CD14-positive monocyte (primary cell): ENCODE measurements at regions not wholly inside any gene's neighbourhood (a gene's known extent, or its start where the extent isn't known, plus 50 kb on each side); places are given as distances from the start of the nearest gene placed in this dataset.

Experiments
- DNase-seq, 3 donors: peaks; one replicate each; pipeline ENCODE4 v3.0.0-alpha.2; 2011 to 2022
- H2AFZ ChIP-seq: 2 replicates; pipeline ENCODE4 v1.6.0; 2012; ENCODE audit warnings: mild to moderate bottlenecking, low read depth, low read length, inconsistent platforms; ENCODE audit not compliant: insufficient read depth, poor library complexity, severe bottlenecking
- H3K27ac ChIP-seq, 2 donors: 1 replicate in 1 of 2; 2 replicates in 1 of 2; pipeline ENCODE4 v1.5.1; 2012 to 2013; ENCODE audit warnings: low read length in 2 of 2, control low read depth in 1 of 2, inconsistent platforms in 1 of 2, low read depth in 1 of 2, mild to moderate bottlenecking in 1 of 2
- H3K27me3 ChIP-seq, 2 donors: one replicate each; pipeline versions ENCODE4 v1.6.0 to v1.6.1; 2011 to 2013; ENCODE audit warnings: low read length in 2 of 2; ENCODE audit not compliant: control insufficient read depth in 2 of 2, insufficient read depth in 2 of 2
- H3K36me3 ChIP-seq, 2 donors: replicated peaks in 1 of 2; 1 replicate in 1 of 2; 2 replicates in 1 of 2; pipeline versions ENCODE4 v1.5.1 to v1.6.1; 2012 to 2013; ENCODE audit warnings: low read length in 2 of 2, control low read depth in 1 of 2, inconsistent platforms in 1 of 2, mild to moderate bottlenecking in 1 of 2; ENCODE audit not compliant: insufficient read depth in 2 of 2, control insufficient read depth in 1 of 2
- H3K4me1 ChIP-seq, 2 donors: 1 replicate in 1 of 2; 2 replicates in 1 of 2; pipeline versions ENCODE4 v1.5.1 to v1.6.1; 2012 to 2013; ENCODE audit warnings: low read length in 2 of 2, control low read depth in 1 of 2, inconsistent platforms in 1 of 2, mild to moderate bottlenecking in 1 of 2, moderate library complexity in 1 of 2; ENCODE audit not compliant: insufficient read depth in 2 of 2, control insufficient read depth in 1 of 2
- H3K4me2 ChIP-seq: replicated peaks from 2 replicates; pipeline ENCODE3; 2012; ENCODE audit warnings: low read length, moderate library complexity, mild to moderate bottlenecking; ENCODE audit not compliant: poor library complexity, severe bottlenecking; ENCODE audit errors: extremely low read depth
- H3K4me3 ChIP-seq, 3 experiments: fragments of 200-600 bp in 1 of 3; sonication (generic) in 1 of 3; replicated peaks in 1 of 3; 1 replicate in 2 of 3; 2 replicates in 1 of 3; pipeline ENCODE4 v1.5.1; 2011 to 2013; ENCODE audit warnings: low read length in 3 of 3, mild to moderate bottlenecking in 3 of 3, control low read depth in 2 of 3, low read depth in 2 of 3, inconsistent platforms in 1 of 3, moderate library complexity in 1 of 3
- H3K79me2 ChIP-seq: 2 replicates; pipeline ENCODE4 v1.6.0; 2012; ENCODE audit warnings: mild to moderate bottlenecking, control low read depth, inconsistent platforms, low read length, moderate library complexity; ENCODE audit not compliant: insufficient read depth
- H3K9ac ChIP-seq: 2 replicates; pipeline ENCODE4 v1.6.0; 2017; ENCODE audit warnings: low read length, mild to moderate bottlenecking; ENCODE audit not compliant: insufficient read depth, poor library complexity, severe bottlenecking
- H3K9me3 ChIP-seq, 2 donors: replicated peaks in 1 of 2; 1 replicate in 1 of 2; 2 replicates in 1 of 2; pipeline versions ENCODE4 v1.5.1 to v1.6.1; 2012 to 2013; ENCODE audit warnings: low read length in 2 of 2, control low read depth in 1 of 2; ENCODE audit not compliant: control insufficient read depth in 1 of 2, insufficient read depth in 1 of 2
- H4K20me1 ChIP-seq: 2 replicates; pipeline ENCODE4 v1.6.0; 2012; ENCODE audit warnings: mild to moderate bottlenecking, low read length, control low read depth, moderate library complexity; ENCODE audit not compliant: insufficient read depth
- H3K27ac Mint-ChIP-seq, 7 donors: one replicate each; pipeline ENCODE4 v1.8.0; 2020; ENCODE audit warnings: mild to moderate bottlenecking in 7 of 7, mixed read lengths in 7 of 7, moderate library complexity in 6 of 7, inconsistent platforms in 2 of 7
- H3K27me3 Mint-ChIP-seq, 3 donors: one replicate each; pipeline ENCODE4 v1.8.0; 2021 to 2022; ENCODE audit warnings: low read depth in 3 of 3, mild to moderate bottlenecking in 3 of 3, mixed read lengths in 3 of 3, moderate library complexity in 3 of 3, inconsistent platforms in 1 of 3
- H3K36me3 Mint-ChIP-seq, 2 donors: one replicate each; pipeline ENCODE4 v1.8.0; 2020; ENCODE audit warnings: mixed read lengths in 2 of 2, inconsistent platforms in 1 of 2, mild to moderate bottlenecking in 1 of 2
- H3K4me1 Mint-ChIP-seq: one replicate; pipeline ENCODE4 v1.8.0; 2020; ENCODE audit warnings: mild to moderate bottlenecking, mixed read lengths
- H3K4me3 Mint-ChIP-seq, 2 donors: one replicate each; pipeline ENCODE4 v1.8.0; 2020; ENCODE audit warnings: mild to moderate bottlenecking in 2 of 2, mixed read lengths in 2 of 2, moderate library complexity in 1 of 2
- H3K9me3 Mint-ChIP-seq, 7 donors: one replicate each; pipeline ENCODE4 v1.8.0; 2020 to 2022; ENCODE audit warnings: mixed read lengths in 7 of 7, mild to moderate bottlenecking in 6 of 7, moderate library complexity in 6 of 7, inconsistent platforms in 2 of 7
- CTCF ChIP-seq: fragments of 200-600 bp; IDR thresholded peaks from one replicate; pipeline ENCODE4 v1.8.0; 2022; ENCODE audit warnings: antibody characterized with exemption, mild to moderate bottlenecking
- WGBS: methylation state at CpG from one replicate; pipeline ENCODE4 v1.1.5; 2013; ENCODE audit warnings: missing lambda C conversion rate; ENCODE audit not compliant: insufficient coverage; 5-methylcytosine and 5-hydroxymethylcytosine counted together
- intact Hi-C, 2 donors: fragments of 100-400 bp; cut with micrococcal nuclease; formaldehyde crosslinking; loops; one replicate each; pipeline versions ENCODE4 v1.15.0 to v1.15.1; 2023

GRCh38 chr13:102970542-102970941, 95.7 kb downstream of the SLC10A2 start:
- Histone ChIP-seq H3K79me2 (no peaks in the 10 kb centered on the region), H2AFZ (no peak overlapping the region), H3K9me3 (no peaks in the 10 kb centered on the region), H3K27ac (no peak overlapping the region), H4K20me1 (no peaks in the 10 kb centered on the region), H3K36me3 (no peaks in the 10 kb centered on the region), H3K4me2 (no peak overlapping the region), H3K4me1 (no peaks in the 10 kb centered on the region), H3K9ac (no peak overlapping the region), H3K27me3 (no peaks in the 10 kb centered on the region), H3K4me3 (no peak overlapping the region)
- Mint-ChIP-seq H3K4me3 (no peak overlapping the region), H3K27ac (no peak overlapping the region), H3K27me3 (peaks cover 0 to 1% (median 0%) of the 10 kb centered on the region in 3 donors), H3K4me1 (no peaks in the 10 kb centered on the region), H3K9me3 (peaks cover 0 to 10% (median 3%) of the 10 kb centered on the region in 7 donors), H3K36me3 (no peaks in the 10 kb centered on the region)
- intact Hi-C loops, result no loop called here
- WGBS, result 100% methylated on average over 1 of the region's 2 CpGs
- DNase-seq, result no peak
- TF ChIP-seq CTCF, result no peak

- Histone ChIP-seq H3K27me3 (no peaks in the 10 kb centered on the region), H3K79me2 (no peaks in the 10 kb centered on the region), H3K27ac (no peak overlapping the region), H3K4me2 (no peak overlapping the region), H3K4me1 (no peaks in the 10 kb centered on the region), H3K9me3 (no peaks in the 10 kb centered on the region), H3K36me3 (no peaks in the 10 kb centered on the region), H3K4me3 (no peak overlapping the region), H4K20me1 (no peaks in the 10 kb centered on the region), H2AFZ (no peak overlapping the region), H3K9ac (no peak overlapping the region)
- TF ChIP-seq CTCF, result no peak
- intact Hi-C loops, result no loop called here
- Mint-ChIP-seq H3K36me3 (no peaks in the 10 kb centered on the region), H3K27me3 (peaks cover 0 to 1% (median 0%) of the 10 kb centered on the region in 3 donors), H3K9me3 (peaks cover 0 to 8% (median 0%) of the 10 kb centered on the region in 7 donors), H3K27ac (no peak overlapping the region), H3K4me1 (no peaks in the 10 kb centered on the region), H3K4me3 (no peak overlapping the region)
- WGBS, result 86% methylated on average over 5 of the region's 11 CpGs
- DNase-seq, result no peak
Measured at GRCh38 chr13:102968572-102969228, 97.5 kb downstream of the SLC10A2 start.
